Glomerular endothelial cell (primary cell): ENCODE measurements at regions not wholly inside any gene's neighbourhood (a gene's known extent, or its start where the extent isn't known, plus 50 kb on each side); places are given as distances from the start of the nearest gene placed in this dataset.
"Not testable (repeated sequence)": the region's sequence is repeated elsewhere in the genome, so short reads cannot be mapped to it uniquely, and the experiment has no call there.

Source experiments
- DNase-seq: peaks from one replicate; pipeline ENCODE4 v3.0.0-alpha.2; 2011; ENCODE audit warnings: low read depth, low spot score; ENCODE audit errors: extremely low read depth

DNA sequence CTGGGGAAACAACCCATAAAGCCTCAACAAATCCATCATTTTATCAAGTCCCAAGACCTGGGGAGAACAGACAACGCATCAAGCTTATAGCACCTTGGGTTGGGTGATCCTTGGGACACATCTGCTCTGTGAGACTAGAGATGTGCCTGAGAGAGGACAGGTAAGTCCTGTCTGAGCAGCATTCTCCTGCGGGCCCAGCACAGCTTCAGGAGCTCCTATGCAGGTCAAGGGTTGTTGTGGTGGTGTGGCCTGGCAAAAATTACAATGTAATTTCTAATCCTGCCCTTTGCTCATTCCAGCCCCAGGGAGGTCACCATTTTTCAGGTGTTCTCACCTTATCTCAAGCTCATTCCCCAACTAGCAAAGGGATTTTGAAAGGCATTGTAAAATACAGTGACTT, 608.1 kb upstream of the CAMK1G start:
- DNase-seq, result no peak

DNA sequence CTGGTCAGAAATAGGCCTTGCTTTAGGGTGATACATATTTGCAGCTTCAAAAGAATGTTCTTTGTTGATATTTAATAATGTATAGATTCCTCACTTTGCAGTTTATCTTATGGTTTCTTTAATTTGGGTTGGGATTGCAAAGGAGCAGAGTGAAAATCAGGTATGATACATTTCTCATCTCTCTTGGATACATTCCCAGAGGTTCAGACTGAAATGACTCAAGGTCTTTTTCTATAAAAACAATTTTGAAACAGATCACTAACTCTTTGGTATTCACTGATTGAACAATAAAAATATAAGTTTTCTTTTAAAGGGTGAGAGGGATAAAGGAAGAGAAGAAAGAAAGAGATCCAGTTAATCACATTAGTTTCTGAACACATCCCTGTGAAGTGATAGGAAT, 606.5 kb upstream of the CAMK1G start:
- DNase-seq, result no peak

DNA sequence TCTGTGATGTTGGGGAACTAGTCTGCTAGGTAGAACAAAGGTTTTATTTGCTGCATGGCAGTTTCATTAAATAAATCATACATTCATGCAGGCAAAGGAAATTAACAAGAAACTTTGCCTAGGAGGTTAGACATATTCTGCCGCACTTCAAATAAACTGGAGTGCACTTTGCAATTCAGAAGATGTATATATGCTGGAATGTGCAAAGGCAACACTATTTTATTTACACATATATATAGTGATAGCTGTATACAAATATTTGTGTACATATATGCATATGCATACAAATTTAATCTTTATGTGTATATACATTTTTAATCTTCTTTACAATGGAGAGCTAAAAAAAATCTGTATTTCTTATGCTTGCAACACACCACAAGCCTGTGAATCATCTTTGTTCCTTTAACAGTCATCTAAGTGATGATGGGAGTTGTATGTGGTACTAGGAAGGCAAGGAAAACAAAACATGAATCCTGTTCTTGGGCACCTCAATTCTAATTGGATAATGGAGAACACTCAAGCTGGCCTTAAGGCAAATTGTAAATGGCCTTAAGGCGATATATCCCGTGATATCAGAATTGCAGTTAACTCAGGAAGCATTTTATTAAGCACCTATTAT, 605.8 kb upstream of the CAMK1G start:
- no peak for DNase-seq

DNA sequence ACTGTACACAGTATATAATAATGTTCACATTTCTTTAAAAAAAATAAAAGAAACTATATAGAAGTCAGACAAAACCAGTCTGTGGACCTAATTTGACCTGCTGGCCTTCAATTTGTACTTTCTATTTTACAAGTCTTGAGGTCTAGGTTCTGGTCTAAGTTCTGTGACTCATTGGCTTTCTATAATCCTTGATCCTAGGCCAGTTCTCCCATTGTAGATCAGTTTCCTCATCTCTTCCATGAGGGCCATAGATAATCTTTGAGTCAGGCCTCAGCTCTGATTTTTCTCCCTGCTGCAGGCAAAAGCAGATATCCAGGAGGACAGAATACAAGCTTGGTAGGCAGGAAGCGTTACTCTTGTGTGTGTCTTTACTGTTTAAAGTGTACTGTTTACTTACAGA, 603.7 kb upstream of the CAMK1G start:
- DNase-seq, result no peak

DNA sequence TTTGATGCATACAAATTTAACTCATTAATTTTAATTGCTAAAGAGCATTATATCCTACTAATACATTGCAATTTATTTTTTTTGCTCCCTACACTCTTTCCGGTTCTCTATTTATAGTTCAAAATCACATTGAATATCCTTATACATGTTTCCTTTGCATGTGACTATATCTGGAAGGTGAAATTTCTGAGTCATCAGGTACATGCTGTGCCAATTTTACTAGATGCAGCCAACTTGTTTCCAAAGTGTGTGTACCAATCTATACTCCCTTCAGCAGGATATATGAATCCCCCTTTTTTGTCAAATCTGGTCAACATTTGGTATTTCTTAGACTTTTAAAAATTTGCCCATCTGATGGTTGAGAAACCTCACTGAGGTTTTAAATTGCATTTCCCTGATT, 602.9 kb upstream of the CAMK1G start:
- DNase-seq, result no peak

DNA sequence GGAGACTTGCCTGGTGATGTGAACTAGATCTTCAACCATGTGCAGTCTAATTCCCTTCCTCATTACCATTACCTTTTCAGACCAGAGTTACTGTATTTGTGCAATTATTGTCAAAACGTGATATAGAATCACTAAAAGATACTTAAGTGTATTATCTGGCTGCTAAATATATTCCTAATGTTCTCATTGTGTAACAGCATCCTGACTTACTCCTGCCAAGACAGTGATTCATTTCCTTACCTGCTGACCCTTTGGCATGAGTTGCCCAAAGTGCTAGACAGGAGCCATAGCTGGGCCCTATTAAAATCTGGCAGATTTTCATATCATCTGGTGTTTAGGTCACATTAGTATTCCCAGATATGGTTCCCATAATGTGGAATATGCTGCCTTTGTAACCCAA, 598.3 kb upstream of the CAMK1G start:
- DNase-seq, result no peak

DNA sequence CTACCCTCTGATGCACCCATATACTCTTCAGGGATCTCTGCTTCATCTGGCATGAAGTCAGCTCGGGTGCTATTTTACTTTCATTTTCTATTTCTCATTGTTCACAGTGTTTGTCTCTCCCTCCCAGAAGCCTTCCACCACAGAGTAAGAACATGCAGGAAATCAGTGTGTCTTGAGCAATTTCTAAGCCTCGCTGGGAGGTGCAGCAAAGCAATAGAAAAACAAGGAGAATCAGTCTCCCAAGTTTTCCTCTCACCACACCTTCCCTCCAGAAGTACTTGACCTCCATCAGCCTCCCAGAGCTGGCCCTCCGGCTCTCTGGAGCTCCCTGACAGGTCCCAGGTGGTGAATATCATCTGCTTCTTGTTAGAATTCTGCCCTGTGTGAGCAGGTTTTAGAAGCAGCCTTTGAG, 594.7 kb upstream of the CAMK1G start:
- DNase-seq, result no peak

DNA sequence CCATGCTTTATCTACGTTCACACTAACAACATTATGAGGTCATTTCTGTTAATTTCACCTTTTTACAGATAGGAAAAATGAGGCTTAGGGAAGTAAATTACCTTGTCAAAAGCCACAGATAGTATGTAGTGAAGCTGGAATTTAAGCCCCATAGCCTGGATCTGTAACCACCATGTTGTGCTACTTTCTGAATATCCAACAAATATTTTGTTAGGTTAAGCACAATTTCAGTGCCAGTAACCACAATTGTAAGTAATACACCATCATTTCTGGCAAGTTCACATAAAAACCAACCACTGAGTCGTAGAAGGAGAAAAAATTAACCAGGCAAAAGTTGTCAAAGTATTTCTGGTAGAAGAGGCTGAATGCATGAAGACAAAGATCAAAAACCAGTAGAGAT, 593.1 kb upstream of the CAMK1G start:
- no peak for DNase-seq

DNA sequence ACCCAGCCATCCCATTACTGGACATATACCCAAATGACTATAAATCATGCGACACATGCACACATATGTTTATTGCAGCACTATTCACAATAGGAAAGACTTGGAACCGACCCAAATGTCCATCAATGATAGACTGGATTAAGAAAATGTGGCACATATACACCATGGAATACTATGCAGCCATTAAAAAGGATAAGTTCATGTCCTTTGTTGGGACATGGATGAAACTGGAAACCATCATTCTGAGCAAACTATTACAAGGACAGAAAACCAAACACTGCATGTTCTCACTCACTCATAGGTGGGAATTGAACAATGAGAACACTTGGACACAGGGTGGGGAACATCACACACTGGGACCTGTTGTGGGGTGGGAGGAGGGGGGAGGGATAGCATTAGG, 586.5 kb upstream of the CAMK1G start:
- DNase-seq, result not testable (repeated sequence)

DNA sequence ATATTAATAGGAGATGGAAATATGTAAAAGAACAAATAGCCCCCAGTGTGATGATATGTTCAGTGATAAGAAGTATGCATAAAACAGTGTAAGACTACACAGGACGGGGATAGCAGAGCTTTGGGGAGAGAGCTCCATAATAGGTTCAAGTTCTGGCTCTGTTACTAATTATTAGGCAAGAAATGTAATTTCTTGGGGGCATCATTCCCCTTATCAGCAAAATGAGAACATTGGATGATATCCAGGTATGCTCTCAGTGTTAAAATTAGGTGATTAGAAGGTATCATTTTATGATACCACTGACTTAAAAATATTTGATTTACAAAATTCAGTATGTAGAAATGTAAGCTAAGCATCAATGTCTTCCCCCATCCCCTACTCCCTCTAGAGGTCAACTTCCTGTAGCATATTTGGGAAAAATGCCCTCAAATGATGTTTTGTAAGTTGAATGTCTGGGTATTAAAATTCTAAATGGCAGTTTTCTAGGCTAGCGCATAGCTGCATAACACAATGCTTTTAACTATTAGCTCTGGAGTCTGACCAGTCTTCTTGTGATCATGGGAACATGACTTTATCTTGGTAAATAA, 585.7 kb upstream of the CAMK1G start:
- DNase-seq, result no peak

DNA sequence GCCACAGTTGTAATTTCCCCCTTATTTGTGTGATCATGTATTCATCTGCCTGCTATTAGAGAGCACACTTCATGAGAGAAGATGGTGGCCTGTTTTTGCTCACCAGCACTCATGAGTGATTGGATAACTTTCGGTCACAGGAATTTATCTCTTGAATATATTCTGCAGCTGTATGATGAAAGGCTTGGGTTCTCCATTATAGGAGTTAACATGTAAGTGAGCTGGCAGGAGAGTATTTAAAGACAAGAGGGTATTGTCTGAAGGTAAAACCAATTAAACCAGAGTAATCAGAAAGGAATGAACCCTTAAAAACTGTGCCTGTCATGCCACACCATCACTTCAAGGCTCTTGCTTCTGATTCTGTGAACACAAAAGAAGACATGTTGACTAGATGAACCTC, 574.9 kb upstream of the CAMK1G start:
- DNase-seq, result no peak

DNA sequence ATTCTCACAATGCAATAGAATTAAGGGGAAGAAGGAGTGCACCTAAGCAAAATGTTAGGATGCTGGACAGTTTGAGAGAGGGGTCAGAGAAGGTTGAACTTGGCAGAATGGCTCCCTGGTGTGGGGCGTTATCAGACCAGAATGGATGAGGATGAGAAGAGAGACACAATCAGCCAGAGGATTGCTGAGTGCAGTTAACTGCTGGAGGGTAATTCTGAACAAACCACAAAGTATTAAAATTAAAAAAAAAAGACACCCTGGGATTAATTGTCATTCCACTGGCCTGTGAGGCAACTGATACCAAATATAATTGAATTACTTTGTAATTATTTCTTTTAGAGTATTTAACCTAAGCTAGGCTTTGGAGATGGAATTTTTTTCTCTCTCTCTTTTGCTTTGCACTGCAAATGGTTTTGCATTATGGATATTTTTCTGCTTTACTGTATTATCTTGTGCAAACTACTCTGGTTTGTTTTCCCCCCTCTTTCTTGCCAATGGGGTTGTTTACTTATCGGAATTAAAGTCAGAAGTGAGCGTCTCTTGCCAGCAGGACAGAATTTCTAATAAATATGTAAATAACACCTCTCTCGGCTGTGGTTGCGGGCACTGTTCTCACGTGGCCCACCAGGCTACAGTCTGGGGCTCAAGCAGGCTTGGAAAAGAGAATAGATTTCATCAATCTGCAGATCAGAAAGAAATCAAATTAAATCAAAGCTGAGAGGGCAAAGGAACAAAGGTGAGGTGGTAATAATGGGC, 572.9 kb upstream of the CAMK1G start:
- no peak for DNase-seq

DNA sequence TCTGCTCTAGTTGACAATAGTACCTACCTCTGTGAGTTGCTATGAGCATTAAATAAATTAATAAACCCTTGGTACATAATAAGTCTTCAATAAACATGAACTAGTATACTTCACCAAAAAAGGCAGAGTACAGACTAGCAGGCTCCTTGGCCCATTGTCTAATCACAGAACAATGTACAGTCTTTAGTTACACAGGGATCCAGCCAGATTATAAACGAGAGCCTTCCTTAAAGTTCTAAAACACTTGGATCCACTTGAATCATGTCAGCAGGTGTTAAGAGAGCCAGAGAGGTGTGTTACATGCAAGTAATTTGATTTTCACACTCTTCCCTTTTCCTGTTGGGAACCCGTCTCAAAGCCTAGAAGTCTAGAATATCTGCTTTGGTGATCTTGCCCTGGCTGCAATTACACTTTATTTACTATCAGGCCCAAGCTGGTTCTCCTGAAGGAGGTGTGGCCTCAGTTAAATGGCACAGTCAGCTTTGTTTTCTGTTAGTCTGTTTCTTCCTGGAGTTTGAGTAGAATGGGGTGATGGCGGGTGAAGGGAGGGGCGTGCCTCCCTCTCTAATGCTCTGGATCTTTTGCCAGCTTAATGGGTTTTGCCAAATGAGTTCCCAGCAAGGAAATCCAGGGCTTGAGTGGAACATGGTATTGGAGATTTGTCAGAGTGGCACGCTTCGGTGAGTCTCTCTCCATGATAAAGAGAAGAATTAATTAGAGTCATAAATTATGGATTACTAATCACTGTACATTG, 570.9 kb upstream of the CAMK1G start:
- DNase-seq, result no peak

DNA sequence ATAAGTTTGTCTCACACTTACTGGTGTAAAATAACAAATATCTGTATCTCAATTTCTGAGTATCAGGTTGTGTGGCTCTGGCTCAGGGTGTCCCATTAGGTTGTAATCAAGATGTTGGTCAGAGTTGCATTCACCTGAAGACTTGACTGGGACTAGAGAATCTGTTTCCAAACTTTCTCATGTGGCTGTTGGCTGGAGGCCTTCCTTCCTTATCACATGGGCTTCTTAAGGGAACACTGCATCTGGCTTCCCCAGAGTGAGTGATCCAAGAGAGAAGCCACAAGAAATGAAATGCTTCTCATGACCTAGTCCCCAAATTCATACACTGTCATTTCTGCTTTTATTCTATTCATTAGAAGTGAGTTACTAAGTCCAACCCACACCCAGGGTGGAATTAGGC, 568.4 kb upstream of the CAMK1G start:
- no peak for DNase-seq

DNA sequence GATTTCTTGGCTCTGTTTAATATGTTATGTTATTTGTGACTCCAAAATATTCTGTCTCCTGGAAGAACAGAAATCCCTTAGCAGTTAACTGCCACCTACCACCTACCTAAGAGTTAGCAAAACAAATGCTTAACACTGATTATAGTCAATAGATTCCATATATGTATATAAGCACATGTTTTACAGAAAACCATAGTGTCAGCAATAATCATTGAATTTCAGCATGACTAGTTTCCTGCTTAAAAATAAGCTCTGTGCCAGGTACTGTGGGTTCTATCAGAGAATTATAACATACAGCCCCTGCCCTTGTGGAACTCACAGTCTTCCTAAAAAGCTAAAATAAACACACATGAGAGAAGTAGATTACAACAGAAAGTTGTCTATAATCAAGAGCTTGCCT, 561.9 kb upstream of the CAMK1G start:
- DNase-seq, result no peak

DNA sequence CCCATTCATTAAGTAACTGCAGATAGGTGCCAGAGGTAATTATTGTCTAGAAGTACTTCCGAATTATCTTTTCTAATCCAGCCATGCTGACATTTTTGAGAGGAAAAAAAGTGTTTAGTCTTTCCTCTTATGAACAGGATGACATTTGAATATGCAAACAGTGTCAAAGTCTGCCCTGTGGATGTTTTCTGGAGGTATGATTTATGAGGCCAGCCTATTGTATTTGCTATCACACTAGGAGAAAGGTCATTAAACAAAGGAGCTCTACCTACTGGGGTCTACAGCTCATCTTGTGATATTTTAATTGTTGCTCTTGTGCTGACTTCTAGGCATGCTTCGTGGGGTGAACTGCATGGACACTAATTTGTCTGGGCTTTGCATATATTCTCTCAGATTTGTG, 559.7 kb upstream of the CAMK1G start:
- DNase-seq, result no peak

DNA sequence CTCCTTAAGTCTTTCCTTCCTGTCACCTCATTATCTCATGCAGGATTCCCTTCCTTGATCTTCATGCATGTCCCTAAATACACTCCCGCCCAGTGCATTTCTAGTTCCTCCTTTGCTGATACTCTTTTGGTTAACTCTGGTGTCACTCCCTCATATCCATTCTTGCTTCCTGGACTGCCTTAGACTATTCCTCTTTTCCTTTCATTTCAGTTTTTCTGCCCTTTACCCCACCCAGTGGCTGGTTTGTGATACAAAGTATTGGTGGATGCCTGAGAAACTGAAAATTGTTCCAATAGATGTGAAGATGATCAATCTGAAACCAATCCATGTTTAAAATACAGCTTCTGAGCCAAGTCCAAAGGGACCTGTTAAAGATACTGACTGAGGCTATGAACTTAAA, 553.8 kb upstream of the CAMK1G start:
- DNase-seq, result no peak

DNA sequence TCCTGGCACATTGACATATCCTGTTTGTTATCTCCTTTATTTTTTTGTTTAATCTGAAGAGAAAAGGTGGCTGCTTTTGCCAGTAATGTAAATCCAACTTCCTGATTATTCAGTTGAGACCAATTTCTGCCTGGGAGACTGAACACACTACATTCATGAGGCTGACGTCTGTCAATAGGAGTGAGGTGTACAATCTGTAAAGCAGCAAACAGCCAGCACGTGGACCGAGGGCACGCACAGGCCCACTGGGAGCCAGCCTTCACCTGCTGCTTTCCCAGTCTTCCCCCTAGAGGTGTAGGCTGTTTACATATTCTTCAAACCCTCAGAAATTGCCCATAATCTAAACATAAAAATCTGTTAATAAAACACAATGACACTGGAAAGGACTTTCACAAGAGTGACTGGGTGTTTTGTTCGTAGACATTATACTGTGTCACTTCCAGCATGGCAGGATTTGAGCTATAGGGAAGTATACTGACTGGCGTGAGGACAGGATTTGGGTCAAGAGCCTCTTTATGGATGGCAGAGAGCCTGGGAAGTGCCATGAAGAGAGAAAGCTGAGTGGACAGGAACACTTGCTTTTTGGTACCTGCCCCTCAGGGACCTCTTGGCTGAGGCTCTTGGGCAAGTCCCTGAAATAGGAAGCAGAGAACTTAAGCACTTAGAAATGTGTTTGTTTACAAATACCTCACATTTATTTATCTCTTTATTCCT, 552.9 kb upstream of the CAMK1G start:
- no peak for DNase-seq

DNA sequence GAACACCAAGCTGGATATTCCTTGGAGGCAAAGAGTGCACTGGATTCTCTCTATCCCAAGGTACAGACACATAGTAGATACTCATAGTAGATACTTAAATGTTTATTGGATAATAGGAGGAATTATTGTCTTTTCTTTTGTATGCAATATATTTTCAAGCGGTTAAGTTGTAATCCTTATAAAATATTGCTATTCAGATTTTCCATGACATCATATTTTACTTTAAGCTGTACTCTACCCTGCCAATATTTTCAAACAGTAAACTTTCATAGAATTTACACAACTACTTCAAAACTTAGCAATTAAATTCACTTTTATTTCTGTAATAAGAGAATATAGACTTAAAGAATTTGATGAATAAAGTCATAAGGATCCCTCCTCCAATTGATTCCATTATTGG, 546.5 kb upstream of the CAMK1G start:
- DNase-seq, result no peak

DNA sequence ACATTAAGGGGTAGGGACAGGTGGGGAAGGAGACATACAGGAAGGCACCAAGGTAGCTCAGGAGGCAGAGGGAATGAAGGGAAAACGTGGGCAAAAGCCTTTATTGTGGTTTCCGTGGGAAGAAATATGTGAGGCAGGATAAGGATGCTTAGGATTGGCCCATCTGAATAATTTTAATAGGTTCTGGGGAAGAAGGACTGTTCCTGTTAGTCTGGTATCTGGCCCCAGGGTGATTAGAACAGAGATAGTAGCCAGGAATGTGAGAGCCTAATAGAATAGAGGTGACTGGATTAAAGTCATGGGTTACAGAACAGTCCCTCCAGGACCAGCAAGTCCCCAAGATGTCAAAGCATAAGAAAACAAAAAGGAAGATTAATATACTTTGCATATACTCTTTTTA, 545.2 kb upstream of the CAMK1G start:
- no peak for DNase-seq

DNA sequence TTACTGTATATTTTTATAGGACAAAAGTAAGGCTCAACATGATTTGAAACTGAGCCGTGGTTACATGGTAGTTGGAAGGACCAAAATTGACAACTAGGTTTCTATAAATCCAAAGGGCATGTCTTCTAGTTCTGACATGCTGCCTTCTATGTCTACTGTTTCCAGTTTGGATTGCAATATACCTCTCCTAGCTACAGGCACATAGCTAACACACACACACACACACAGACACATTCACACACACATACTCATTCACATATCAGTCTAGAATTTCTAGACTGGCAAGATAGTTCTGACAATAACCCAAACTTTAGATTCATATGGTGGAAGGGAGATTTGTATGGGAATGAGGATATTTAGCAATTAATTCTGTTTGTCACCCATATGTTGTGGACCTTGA, 544.8 kb upstream of the CAMK1G start:
- no peak for DNase-seq
